ENCODE measurements at regions not wholly inside any gene's neighbourhood (a gene's known extent, or its start where the extent isn't known, plus 50 kb on each side); places are given as distances from the start of the nearest gene placed in this dataset.

DNA sequence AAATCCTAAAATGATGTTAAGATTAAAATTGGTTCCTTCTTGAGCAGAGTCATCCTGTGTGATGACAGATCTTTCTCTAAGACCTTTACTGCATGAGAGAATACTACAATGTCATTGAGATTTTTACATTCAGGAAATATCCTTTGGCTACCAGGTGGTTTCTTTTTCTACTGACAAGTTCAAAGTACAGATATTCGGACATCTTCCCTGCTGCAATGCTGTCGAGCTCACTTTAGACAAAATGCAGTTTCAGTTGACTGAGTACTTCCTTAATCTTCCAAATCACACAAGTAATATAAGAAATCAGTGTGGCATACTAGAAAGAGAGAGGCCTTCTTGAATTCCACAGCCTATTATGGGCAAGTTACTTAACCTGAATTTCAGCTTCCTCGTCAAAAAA lies 207.9 kb upstream of the ACVR2A start:
- H3K4me1 ChIP-seq (ENCODE audit: control insufficient read depth in 1 of 2, insufficient read depth in 2 of 2, low read length in 2 of 2): peaks cover 0 to 5% of the 10 kb centered on the region in 2 experiments; a peak in 2 of 4 replicates
- BruUV-seq (replicated peaks): no TSS peak
- ChIA-PET RAD21 (ENCODE audit: low non-redundant PET in 1 of 2, low total read pairs in 2 of 2, uncharacterized antibody in 2 of 2, unreplicated experiment in 2 of 2) (no interaction called here), POLR2A (no interaction called here), CTCF (no interaction called here)
- no peak overlapping the region for H2AFZ ChIP-seq (ENCODE audit: low read depth, low read length, poor library complexity, severe bottlenecking)
- intact Hi-C loops (cut with micrococcal nuclease): no loop called here
- no peak overlapping the region for H3K9ac ChIP-seq (ENCODE audit: low read length)
- no peaks in the 10 kb centered on the region for H3K9me2 ChIP-seq (ENCODE audit: insufficient read depth)
- H3K9me3 ChIP-seq (ENCODE audit: control insufficient read depth in 1 of 2, insufficient read depth in 1 of 2, low read depth in 1 of 2, low read length in 2 of 2): no peaks in the 10 kb centered on the region
- H3K36me3 ChIP-seq (ENCODE audit: control insufficient read depth in 1 of 2, insufficient read depth in 2 of 2, low read length in 2 of 2): no peaks in the 10 kb centered on the region
- H3K27me3 ChIP-seq (ENCODE audit: insufficient read depth, low read length): no peaks in the 10 kb centered on the region
- no peak overlapping the region for H3K4me3 ChIP-seq (replicated peaks in 1 of 2; ENCODE audit: low read depth in 1 of 2, low read length in 2 of 2)
- no peak for DNase-seq (ENCODE audit: low read depth, low spot score)
- no peaks in the 10 kb centered on the region for H3K79me2 ChIP-seq (ENCODE audit: insufficient read depth, low read length)
- no peaks in the 10 kb centered on the region for H4K20me1 ChIP-seq (ENCODE audit: insufficient read depth)
- TF ChIP-seq POLR2AphosphoS5 (IDR thresholded peaks at IDR 0.05; ENCODE audit: low read depth, low read length): no peak
- TF ChIP-seq, protein P1, sequence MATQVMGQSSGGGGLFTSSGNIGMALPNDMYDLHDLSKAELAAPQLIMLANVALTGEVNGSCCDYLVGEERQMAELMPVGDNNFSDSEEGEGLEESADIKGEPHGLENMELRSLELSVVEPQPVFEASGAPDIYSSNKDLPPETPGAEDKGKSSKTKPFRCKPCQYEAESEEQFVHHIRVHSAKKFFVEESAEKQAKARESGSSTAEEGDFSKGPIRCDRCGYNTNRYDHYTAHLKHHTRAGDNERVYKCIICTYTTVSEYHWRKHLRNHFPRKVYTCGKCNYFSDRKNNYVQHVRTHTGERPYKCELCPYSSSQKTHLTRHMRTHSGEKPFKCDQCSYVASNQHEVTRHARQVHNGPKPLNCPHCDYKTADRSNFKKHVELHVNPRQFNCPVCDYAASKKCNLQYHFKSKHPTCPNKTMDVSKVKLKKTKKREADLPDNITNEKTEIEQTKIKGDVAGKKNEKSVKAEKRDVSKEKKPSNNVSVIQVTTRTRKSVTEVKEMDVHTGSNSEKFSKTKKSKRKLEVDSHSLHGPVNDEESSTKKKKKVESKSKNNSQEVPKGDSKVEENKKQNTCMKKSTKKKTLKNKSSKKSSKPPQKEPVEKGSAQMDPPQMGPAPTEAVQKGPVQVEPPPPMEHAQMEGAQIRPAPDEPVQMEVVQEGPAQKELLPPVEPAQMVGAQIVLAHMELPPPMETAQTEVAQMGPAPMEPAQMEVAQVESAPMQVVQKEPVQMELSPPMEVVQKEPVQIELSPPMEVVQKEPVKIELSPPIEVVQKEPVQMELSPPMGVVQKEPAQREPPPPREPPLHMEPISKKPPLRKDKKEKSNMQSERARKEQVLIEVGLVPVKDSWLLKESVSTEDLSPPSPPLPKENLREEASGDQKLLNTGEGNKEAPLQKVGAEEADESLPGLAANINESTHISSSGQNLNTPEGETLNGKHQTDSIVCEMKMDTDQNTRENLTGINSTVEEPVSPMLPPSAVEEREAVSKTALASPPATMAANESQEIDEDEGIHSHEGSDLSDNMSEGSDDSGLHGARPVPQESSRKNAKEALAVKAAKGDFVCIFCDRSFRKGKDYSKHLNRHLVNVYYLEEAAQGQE (IDR thresholded peaks at IDR 0.05; ENCODE audit: low read depth): no peak
- no peak for TF ChIP-seq TCF7L2 (IDR thresholded peaks at IDR 0.05; ENCODE audit: borderline replicate concordance, extremely low read depth, insufficient read depth, insufficient read length)
- TF ChIP-seq, protein P2, sequence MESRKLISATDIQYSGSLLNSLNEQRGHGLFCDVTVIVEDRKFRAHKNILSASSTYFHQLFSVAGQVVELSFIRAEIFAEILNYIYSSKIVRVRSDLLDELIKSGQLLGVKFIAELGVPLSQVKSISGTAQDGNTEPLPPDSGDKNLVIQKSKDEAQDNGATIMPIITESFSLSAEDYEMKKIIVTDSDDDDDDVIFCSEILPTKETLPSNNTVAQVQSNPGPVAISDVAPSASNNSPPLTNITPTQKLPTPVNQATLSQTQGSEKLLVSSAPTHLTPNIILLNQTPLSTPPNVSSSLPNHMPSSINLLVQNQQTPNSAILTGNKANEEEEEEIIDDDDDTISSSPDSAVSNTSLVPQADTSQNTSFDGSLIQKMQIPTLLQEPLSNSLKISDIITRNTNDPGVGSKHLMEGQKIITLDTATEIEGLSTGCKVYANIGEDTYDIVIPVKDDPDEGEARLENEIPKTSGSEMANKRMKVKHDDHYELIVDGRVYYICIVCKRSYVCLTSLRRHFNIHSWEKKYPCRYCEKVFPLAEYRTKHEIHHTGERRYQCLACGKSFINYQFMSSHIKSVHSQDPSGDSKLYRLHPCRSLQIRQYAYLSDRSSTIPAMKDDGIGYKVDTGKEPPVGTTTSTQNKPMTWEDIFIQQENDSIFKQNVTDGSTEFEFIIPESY (IDR thresholded peaks at IDR 0.05; ENCODE audit: extremely low read depth, insufficient replicate concordance, low read length): no peak
- no peak for TF ChIP-seq ZFX (IDR thresholded peaks at IDR 0.05)
- TF ChIP-seq, protein P3, sequence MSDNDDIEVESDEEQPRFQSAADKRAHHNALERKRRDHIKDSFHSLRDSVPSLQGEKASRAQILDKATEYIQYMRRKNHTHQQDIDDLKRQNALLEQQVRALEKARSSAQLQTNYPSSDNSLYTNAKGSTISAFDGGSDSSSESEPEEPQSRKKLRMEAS (IDR thresholded peaks at IDR 0.05): no peak
- TF ChIP-seq EZH2phosphoT487 (IDR thresholded peaks at IDR 0.05; ENCODE audit: borderline replicate concordance): no peak
- no peak for TF ChIP-seq POLR2A (IDR thresholded peaks at IDR 0.05; ENCODE audit: borderline replicate concordance, extremely low read depth, insufficient read depth, insufficient read length)
- TF ChIP-seq CEBPB (IDR thresholded peaks at IDR 0.05; ENCODE audit: low read depth): no peak
- no peak for TF ChIP-seq EZH2 (IDR thresholded peaks at IDR 0.05)
- TF ChIP-seq CBX3 (IDR thresholded peaks at IDR 0.05; ENCODE audit: low read depth): no peak
- TF ChIP-seq RAD21 (IDR thresholded peaks at IDR 0.05; ENCODE audit: low read depth): no peak
- no peak for TF ChIP-seq EGR1 (IDR thresholded peaks at IDR 0.05; ENCODE audit: low read depth)
- H3K4me2 ChIP-seq (ENCODE audit: low read length): no peak overlapping the region
- ATAC-seq: no peak
- no peak overlapping the region for H3K27ac ChIP-seq (ENCODE audit: low read depth, low read length)
